ENCODE measurements at regions not wholly inside any gene's neighbourhood (a gene's known extent, or its start where the extent isn't known, plus 50 kb on each side); places are given as distances from the start of the nearest gene placed in this dataset.

DNA sequence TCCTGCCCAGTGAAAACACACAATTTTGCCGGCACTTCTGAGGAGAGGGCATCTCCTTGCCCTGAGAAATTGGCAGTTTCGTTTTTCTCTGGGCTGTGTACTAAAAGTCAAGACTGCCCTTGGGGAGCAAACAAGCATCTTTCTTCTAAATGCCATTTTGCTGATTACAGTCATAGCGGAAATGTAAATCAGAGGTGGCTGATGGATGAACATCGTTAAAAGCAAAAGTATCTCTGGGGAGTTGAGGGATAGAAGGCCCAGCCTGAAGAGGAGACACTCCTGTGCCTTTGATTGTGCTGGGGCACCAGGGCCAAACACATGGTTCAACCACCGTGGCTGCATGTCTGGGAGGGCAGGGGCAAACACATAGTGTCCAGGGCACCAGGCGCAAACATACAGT lies 49.8 kb downstream of the ABCC12 start:
- H3K27ac ChIP-seq, result no peak overlapping the region
- TF ChIP-seq, protein P1, sequence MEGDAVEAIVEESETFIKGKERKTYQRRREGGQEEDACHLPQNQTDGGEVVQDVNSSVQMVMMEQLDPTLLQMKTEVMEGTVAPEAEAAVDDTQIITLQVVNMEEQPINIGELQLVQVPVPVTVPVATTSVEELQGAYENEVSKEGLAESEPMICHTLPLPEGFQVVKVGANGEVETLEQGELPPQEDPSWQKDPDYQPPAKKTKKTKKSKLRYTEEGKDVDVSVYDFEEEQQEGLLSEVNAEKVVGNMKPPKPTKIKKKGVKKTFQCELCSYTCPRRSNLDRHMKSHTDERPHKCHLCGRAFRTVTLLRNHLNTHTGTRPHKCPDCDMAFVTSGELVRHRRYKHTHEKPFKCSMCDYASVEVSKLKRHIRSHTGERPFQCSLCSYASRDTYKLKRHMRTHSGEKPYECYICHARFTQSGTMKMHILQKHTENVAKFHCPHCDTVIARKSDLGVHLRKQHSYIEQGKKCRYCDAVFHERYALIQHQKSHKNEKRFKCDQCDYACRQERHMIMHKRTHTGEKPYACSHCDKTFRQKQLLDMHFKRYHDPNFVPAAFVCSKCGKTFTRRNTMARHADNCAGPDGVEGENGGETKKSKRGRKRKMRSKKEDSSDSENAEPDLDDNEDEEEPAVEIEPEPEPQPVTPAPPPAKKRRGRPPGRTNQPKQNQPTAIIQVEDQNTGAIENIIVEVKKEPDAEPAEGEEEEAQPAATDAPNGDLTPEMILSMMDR (IDR thresholded peaks at IDR 0.05), result no peak
- TF ChIP-seq ZFX (IDR thresholded peaks at IDR 0.05; ENCODE audit: borderline replicate concordance), result no peak

GRCh38 chr16:48105456-48105855 lies 50.3 kb downstream of the ABCC12 start:
- TF ChIP-seq, protein P1 (IDR thresholded peaks at IDR 0.05), result no peak
- TF ChIP-seq ZFX (IDR thresholded peaks at IDR 0.05; ENCODE audit: borderline replicate concordance), result no peak
- no peak overlapping the region for H3K27ac ChIP-seq

DNA sequence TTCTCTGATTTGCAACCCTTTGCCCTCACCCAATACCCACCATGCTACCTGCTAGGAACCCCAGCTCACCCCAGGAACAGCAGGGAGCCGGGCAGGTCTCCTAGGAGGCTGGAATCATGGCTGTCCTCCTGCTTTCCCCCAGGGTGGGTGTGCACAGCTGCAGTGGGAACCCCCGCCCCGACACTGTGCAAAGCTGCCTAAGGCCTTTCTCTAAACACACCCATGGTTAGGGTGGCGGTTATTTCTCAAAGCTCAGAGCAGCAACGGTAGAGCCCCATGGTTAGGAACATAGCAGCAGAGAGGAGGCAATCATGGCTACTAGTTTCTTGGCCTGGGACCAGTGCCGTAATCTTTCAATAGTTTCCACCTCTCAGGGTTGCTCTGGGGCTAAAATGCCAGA lies 52.2 kb downstream of the ABCC12 start:
- TF ChIP-seq, protein P1 (IDR thresholded peaks at IDR 0.05), result no peak
- no peak for TF ChIP-seq ZFX (IDR thresholded peaks at IDR 0.05; ENCODE audit: borderline replicate concordance)
- H3K27ac ChIP-seq, result no peak overlapping the region

GRCh38 chr16:48102083-48103008 lies 53.4 kb downstream of the ABCC12 start:
- TF ChIP-seq ZFX (IDR thresholded peaks at IDR 0.05; ENCODE audit: borderline replicate concordance), result no peak
- TF ChIP-seq, protein P1 (IDR thresholded peaks at IDR 0.05), result no peak
- no peak overlapping the region for H3K27ac ChIP-seq

- no peak overlapping the region for H3K27ac ChIP-seq
- TF ChIP-seq, protein P1 (IDR thresholded peaks at IDR 0.05), result no peak
- TF ChIP-seq ZFX (IDR thresholded peaks at IDR 0.05; ENCODE audit: borderline replicate concordance), result no peak
Observed at GRCh38 chr16:48101069-48101674, 54.6 kb downstream of the ABCC12 start.

DNA sequence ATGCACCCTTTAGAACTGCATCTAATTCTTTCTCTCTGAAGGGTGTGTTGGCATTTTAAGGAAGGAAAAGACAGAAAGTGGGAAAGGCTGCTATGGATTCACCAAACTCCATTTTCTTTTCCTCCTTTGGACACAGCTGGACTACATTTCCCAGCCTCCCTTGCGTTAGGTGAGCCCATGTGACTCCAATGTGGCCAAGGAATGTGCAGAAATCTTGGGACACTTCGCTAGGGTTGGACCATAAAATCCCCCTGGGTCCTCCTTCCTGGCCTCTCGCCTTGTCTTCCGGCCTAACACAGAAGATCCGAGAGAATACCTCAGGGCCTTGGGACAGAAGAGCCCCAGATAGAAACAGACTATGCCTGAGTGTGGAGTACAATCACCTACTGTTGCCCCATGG lies 56.3 kb downstream of the ABCC12 start:
- H3K27ac ChIP-seq, result no peak overlapping the region
- TF ChIP-seq, protein P1 (IDR thresholded peaks at IDR 0.05), result no peak
- TF ChIP-seq ZFX (IDR thresholded peaks at IDR 0.05; ENCODE audit: borderline replicate concordance), result no peak

DNA sequence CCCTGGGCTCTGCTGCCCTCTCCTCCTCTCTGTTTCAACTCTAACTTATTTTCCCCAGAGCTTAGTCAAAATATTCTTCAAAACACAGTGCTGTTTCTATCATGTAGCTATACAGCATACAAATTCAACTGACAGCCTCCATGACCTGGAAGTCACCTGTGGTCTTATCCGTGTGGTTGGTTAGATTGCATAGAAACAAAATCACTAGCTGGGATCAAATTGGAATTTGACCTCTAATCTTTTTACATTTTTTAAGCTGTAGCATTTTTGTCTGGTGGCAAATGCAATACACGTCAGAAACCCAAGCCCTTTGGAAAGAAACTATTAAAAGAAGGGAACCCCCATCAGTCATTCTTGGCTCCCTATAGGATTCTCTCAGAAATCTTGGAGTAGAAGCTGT lies 57.3 kb downstream of the ABCC12 start:
- no peak overlapping the region for H3K27ac ChIP-seq
- TF ChIP-seq, protein P1 (IDR thresholded peaks at IDR 0.05), result no peak

All from 22Rv1 (cell line).